ENCODE measurements at regions not wholly inside any gene's neighbourhood (a gene's known extent, or its start where the extent isn't known, plus 50 kb on each side); places are given as distances from the start of the nearest gene placed in this dataset.

GRCh38 chrX:131782646-131783045, 238.8 kb downstream of the OR13H1 start:
- intact Hi-C loops (cut with DNase I): no loop called here
- Histone ChIP-seq H3K4me1 (peaks cover 0 to 6% (median 2%) of the 10 kb centered on the region in 4 donors), H3K27ac (replicated peaks in 1 of 4) (no peak overlapping the region), H3K9me3 (no peaks in the 10 kb centered on the region), H3K4me3 (no peak overlapping the region), H3K27me3 (no peaks in the 10 kb centered on the region), H3K36me3 (no peaks in the 10 kb centered on the region)
- TF ChIP-seq POLR2AphosphoS5 (IDR thresholded peaks at IDR 0.05) (no peak), EP300 (IDR thresholded peaks at IDR 0.05) (no peak), CTCF (IDR thresholded peaks at IDR 0.05) (no peak), POLR2A (IDR thresholded peaks at IDR 0.05; ENCODE audit: low read depth) (no peak)
- DNase-seq (ENCODE audit: extremely low spot score): no peak
- 75% methylated on average over 1 of the region's 1 CpG for WGBS

- no peaks in the 10 kb centered on the region for H3K27me3 ChIP-seq
- peak overlapping the region in 2 of 4 donors; percentile 31 to 43 for H3K4me3 ChIP-seq
- H3K27ac ChIP-seq (replicated peaks in 1 of 4): peak overlapping the region in 1 of 4 donors; percentile 13
- no peak for DNase-seq (ENCODE audit: extremely low spot score)
- TF ChIP-seq CTCF (IDR thresholded peaks at IDR 0.05) (peak in 2 of 3 experiments; percentile 56 to 57), POLR2A (IDR thresholded peaks at IDR 0.05; ENCODE audit: low read depth) (no peak), POLR2AphosphoS5 (IDR thresholded peaks at IDR 0.05) (peak; percentile 50 to 52)
- H3K36me3 ChIP-seq: no peaks in the 10 kb centered on the region
- H3K9me3 ChIP-seq: no peaks in the 10 kb centered on the region
- whole genome bisulfite sequencing: 43% methylated on average over 15 of the region's 15 CpGs
- H3K4me1 ChIP-seq: peaks cover 0 to 6% (median 0%) of the 10 kb centered on the region in 4 donors
- intact Hi-C loops (cut with DNase I): no loop called here
Observed at GRCh38 chrX:131783555-131784308, 239.4 kb upstream of the STK26 start.

- no peak overlapping the region for H3K4me3 ChIP-seq
- DNase-seq (ENCODE audit: extremely low spot score): no peak
- H3K27ac ChIP-seq (replicated peaks in 1 of 4): no peak overlapping the region
- intact Hi-C loops (cut with DNase I): no loop called here
- peaks cover 0 to 10% (median 0%) of the 10 kb centered on the region in 4 donors for H3K4me1 ChIP-seq
- TF ChIP-seq POLR2A (IDR thresholded peaks at IDR 0.05; ENCODE audit: low read depth) (no peak), EP300 (IDR thresholded peaks at IDR 0.05) (no peak), CTCF (IDR thresholded peaks at IDR 0.05) (no peak), POLR2AphosphoS5 (IDR thresholded peaks at IDR 0.05) (no peak)
- H3K36me3 ChIP-seq: no peaks in the 10 kb centered on the region
- no peaks in the 10 kb centered on the region for H3K9me3 ChIP-seq
- WGBS: 70% methylated on average over 2 of the region's 2 CpGs
- H3K27me3 ChIP-seq: no peaks in the 10 kb centered on the region
Observed at GRCh38 chrX:131789664-131790063, 233.4 kb upstream of the STK26 start.

- no peaks in the 10 kb centered on the region for H3K9me3 ChIP-seq
- no peaks in the 10 kb centered on the region for H3K27me3 ChIP-seq
- DNase-seq (ENCODE audit: extremely low spot score): no peak
- TF ChIP-seq POLR2AphosphoS5 (IDR thresholded peaks at IDR 0.05): no peak
- no peak for TF ChIP-seq CTCF (IDR thresholded peaks at IDR 0.05)
- no peak for TF ChIP-seq POLR2A (IDR thresholded peaks at IDR 0.05; ENCODE audit: low read depth)
- no peak for TF ChIP-seq EP300 (IDR thresholded peaks at IDR 0.05)
- H3K4me3 ChIP-seq: peak overlapping the region in 2 of 4 donors; percentile 53
- intact Hi-C loops (cut with DNase I): no loop called here
- no peaks in the 10 kb centered on the region for H3K36me3 ChIP-seq
- 62% methylated on average over 9 of the region's 9 CpGs for WGBS
- H3K4me1 ChIP-seq: peaks cover 0 to 18% (median 0%) of the 10 kb centered on the region in 4 donors
- H3K27ac ChIP-seq (replicated peaks in 1 of 4): peak overlapping the region in 2 of 4 donors; percentile 15 to 81
Observed at GRCh38 chrX:131791608-131792355, 231.3 kb upstream of the STK26 start.
